ENCODE measurements at regions not wholly inside any gene's neighbourhood (a gene's known extent, or its start where the extent isn't known, plus 50 kb on each side); places are given as distances from the start of the nearest gene placed in this dataset.

DNA sequence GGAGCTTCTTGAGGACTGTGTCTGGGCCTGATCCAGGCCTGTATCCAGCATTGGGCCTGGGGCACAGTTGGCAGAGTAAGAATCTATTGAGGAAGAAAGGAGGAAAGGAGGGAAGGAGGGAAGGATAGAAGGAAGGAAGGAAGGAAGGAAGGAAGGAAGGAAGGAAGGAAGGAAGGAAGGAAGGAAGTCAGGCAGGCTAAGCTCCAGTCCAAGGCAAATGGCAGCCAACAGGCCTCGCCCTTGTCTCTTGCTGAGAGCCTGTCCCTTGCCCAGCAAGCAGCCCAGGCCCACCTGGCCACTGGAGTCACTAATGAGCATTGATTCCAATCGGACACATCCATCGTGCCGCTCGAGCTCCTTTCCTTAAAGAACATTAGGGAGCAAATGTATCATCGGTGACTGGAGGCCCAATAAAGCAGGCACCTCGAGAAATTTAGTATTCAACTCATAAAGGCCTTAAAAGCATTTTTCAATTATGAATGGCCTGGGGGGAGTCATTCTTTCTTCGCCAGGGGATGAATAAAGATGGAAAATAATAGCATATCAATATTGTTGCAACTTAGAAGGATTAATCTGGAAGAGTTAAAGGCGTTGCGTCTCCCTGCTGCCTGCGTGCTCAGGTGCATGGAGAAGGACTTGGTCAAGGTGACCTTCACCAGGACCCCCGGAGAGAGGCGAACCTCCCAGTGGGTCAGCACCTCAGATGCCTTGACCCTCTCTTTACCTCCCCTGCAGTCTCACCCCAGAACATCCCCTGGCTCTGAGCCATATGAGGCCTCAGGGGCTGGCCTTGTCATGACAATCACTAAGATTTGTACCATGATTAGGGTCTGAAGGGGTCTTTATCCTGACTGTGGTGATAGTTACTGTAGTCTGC is 144.5 kb upstream of the RUNX3 start:
- intact Hi-C loops (cut with DNase I) = no loop called here
- no peak for FAIRE-seq
- H3K4me1 ChIP-seq = no peaks in the 10 kb centered on the region
- DNase-seq = no peak
- 81 to 84% methylated on average over 13 of the region's 13 CpGs for WGBS, 2 donors
- TF ChIP-seq CTCF (IDR thresholded peaks at IDR 0.05) = no peak
- no peak for ATAC-seq
- no peak overlapping the region for H3K4me3 ChIP-seq
- H3K27me3 ChIP-seq = no peaks in the 10 kb centered on the region
- H3K27ac ChIP-seq = no peak overlapping the region
- no peaks in the 10 kb centered on the region for H3K36me3 ChIP-seq
- no peaks in the 10 kb centered on the region for H3K9me3 ChIP-seq

- no peaks in the 10 kb centered on the region for H3K27me3 ChIP-seq
- no peaks in the 10 kb centered on the region for H3K36me3 ChIP-seq
- no peak overlapping the region for H3K4me3 ChIP-seq
- intact Hi-C loops (cut with DNase I) = no loop called here
- FAIRE-seq (no peak), DNase-seq (peak in 1 of 6 donors; percentile 35), ATAC-seq (no peak)
- TF ChIP-seq CTCF (IDR thresholded peaks at IDR 0.05) = no peak
- H3K27ac ChIP-seq = no peak overlapping the region
- H3K4me1 ChIP-seq = no peaks in the 10 kb centered on the region
- no peaks in the 10 kb centered on the region for H3K9me3 ChIP-seq
- WGBS, 2 donors = 67 to 69% methylated on average over 12 of the region's 12 CpGs
Observed at GRCh38 chr1:25073640-25074270, 143.7 kb upstream of the RUNX3 start.

GRCh38 chr1:25072461-25072860 is 142.4 kb upstream of the RUNX3 start:
- 78 to 82% methylated on average over 5 of the region's 5 CpGs for WGBS, 2 donors
- Histone ChIP-seq H3K27ac (no peak overlapping the region), H3K9me3 (no peaks in the 10 kb centered on the region), H3K27me3 (no peaks in the 10 kb centered on the region), H3K4me3 (no peak overlapping the region), H3K4me1 (no peaks in the 10 kb centered on the region), H3K36me3 (no peaks in the 10 kb centered on the region)
- no peak for ATAC-seq
- peak in 1 of 6 donors; percentile 31 for DNase-seq
- intact Hi-C loops (cut with DNase I) = no loop called here
- FAIRE-seq = no peak
- TF ChIP-seq CTCF (IDR thresholded peaks at IDR 0.05) = no peak

- ATAC-seq (no peak), FAIRE-seq (no peak), DNase-seq (peak in 1 of 6 donors; percentile 14)
- Histone ChIP-seq H3K36me3 (no peaks in the 10 kb centered on the region), H3K4me3 (no peak overlapping the region), H3K4me1 (no peaks in the 10 kb centered on the region), H3K9me3 (no peaks in the 10 kb centered on the region), H3K27ac (no peak overlapping the region), H3K27me3 (no peaks in the 10 kb centered on the region)
- intact Hi-C loops (cut with DNase I) = no loop called here
- TF ChIP-seq CTCF (IDR thresholded peaks at IDR 0.05) = no peak
- 85 to 88% methylated on average over 4 of the region's 4 CpGs for WGBS, 2 donors
Observed at GRCh38 chr1:25068829-25069228, 138.8 kb upstream of the RUNX3 start.

DNA sequence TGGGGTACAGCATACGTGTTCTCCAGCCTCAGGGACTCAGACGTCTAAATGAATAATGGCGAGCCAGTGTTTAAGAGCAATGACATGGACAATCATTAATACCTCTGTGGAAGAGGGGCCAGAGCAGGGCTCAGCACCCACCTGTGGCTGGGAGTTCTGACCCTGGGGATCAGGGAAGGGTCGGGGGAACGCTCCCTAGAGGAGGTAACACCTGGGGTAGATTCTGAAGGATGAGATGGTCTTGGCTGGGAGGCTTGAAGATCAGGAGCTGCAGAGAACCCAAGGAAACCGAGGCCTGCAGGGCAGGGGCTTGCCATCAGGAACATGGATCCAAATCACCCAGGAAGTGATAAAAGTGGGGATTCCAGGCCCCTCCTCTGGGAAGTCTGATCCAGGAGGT is 138.2 kb upstream of the RUNX3 start:
- no peaks in the 10 kb centered on the region for H3K4me1 ChIP-seq
- no peaks in the 10 kb centered on the region for H3K27me3 ChIP-seq
- H3K27ac ChIP-seq = no peak overlapping the region
- no peak for TF ChIP-seq CTCF (IDR thresholded peaks at IDR 0.05)
- FAIRE-seq = no peak
- 83 to 91% methylated on average over 6 of the region's 6 CpGs for WGBS, 2 donors
- no peaks in the 10 kb centered on the region for H3K9me3 ChIP-seq
- no peak for ATAC-seq
- no peaks in the 10 kb centered on the region for H3K36me3 ChIP-seq
- DNase-seq = peak in 1 of 6 donors; percentile 13
- intact Hi-C loops (cut with DNase I) = no loop called here
- H3K4me3 ChIP-seq = no peak overlapping the region

Measured in pancreas (tissue), 10 donors.